GM18520 (cell line): ENCODE measurements at regions not wholly inside any gene's neighbourhood (a gene's known extent, or its start where the extent isn't known, plus 50 kb on each side); places are given as distances from the start of the nearest gene placed in this dataset.

ENCODE experiments used
- ATAC-seq: cut with Tn5 transposase; IDR thresholded peaks from one replicate; pipeline ENCODE4 v1.9.1; 2021; ENCODE audit not compliant: unreplicated experiment

- ATAC-seq = no peak
Measured at GRCh38 chr21:39029086-39029755, 154.0 kb downstream of the PSMG1 start.

GRCh38 chr21:39025198-39025597, 158.1 kb downstream of the PSMG1 start:
- no peak for ATAC-seq

- no peak for ATAC-seq
Measured at GRCh38 chr21:39024538-39024937, 158.7 kb downstream of the PSMG1 start.

GRCh38 chr21:39022863-39023693, 160.2 kb downstream of the PSMG1 start:
- ATAC-seq = no peak

GRCh38 chr21:39022466-39022862, 160.8 kb downstream of the PSMG1 start:
- ATAC-seq = no peak

- ATAC-seq = no peak
Measured at GRCh38 chr21:39022035-39022434, 161.2 kb downstream of the PSMG1 start.

- no peak for ATAC-seq
Measured at GRCh38 chr21:39021478-39021832, 161.8 kb downstream of the PSMG1 start.

- no peak for ATAC-seq
Measured at GRCh38 chr21:39020751-39021477, 162.3 kb downstream of the PSMG1 start.

GRCh38 chr21:39018730-39019129, 164.5 kb downstream of the PSMG1 start:
- ATAC-seq = no peak

GRCh38 chr21:39016740-39017315, 166.4 kb downstream of the PSMG1 start:
- peak; percentile 100 for ATAC-seq

- ATAC-seq = no peak
Measured at GRCh38 chr21:39014747-39015146, 168.5 kb downstream of the PSMG1 start.

GRCh38 chr21:39012326-39013230, 170.7 kb downstream of the PSMG1 start:
- ATAC-seq = no peak

- no peak for ATAC-seq
Measured at GRCh38 chr21:39011911-39012310, 171.3 kb downstream of the PSMG1 start.

GRCh38 chr21:39010629-39011404, 172.4 kb downstream of the PSMG1 start:
- ATAC-seq = no peak

- ATAC-seq = no peak
Measured at GRCh38 chr21:39009587-39010225, 173.5 kb downstream of the PSMG1 start.

- ATAC-seq = no peak
Measured at GRCh38 chr21:39007985-39008384, 175.3 kb downstream of the PSMG1 start.

- ATAC-seq = no peak
Measured at GRCh38 chr21:39007532-39007931, 175.7 kb downstream of the PSMG1 start.

GRCh38 chr21:39006571-39007311, 176.5 kb downstream of the PSMG1 start:
- ATAC-seq = no peak

GRCh38 chr21:39005502-39005787, 177.8 kb downstream of the PSMG1 start:
- no peak for ATAC-seq
